Activated CD4-positive, alpha-beta T cell treated with anti-CD3 and anti-CD28 coated beads for 24 hours (primary cell): ENCODE measurements at regions not wholly inside any gene's neighbourhood (a gene's known extent, or its start where the extent isn't known, plus 50 kb on each side); places are given as distances from the start of the nearest gene placed in this dataset.
A peak's percentile ranks its signal among the peaks of the same experiment; 100 is the strongest.
"Not testable (repeated sequence)": the region's sequence is repeated elsewhere in the genome, so short reads cannot be mapped to it uniquely, and the experiment has no call there.

Experiments
- DNase-seq, 2 donors: peaks; one replicate each; pipeline ENCODE4 v3.0.0-alpha.2; 2020; ENCODE audit warnings: low read depth in 2 of 2

DNA sequence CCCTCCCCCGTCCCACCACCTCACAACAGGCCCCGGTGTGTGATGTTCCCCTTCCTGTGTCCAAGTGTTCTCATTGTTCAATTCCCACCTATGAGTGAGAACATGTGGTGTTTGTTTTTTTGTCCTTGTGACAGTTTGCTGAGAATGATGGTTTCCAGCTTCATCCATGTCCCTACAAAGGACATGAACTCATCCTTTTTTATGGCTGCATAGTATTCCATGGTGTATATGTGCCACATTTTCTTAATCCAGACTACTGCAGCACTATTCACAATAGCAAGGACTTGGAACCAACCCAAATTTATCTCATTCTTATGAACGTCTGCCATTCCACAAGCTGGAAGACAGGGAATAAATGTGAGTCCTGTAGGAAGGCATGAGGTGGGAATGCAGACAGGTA, 79.6 kb upstream of the SLC6A11 start:
- not testable (repeated sequence) for DNase-seq

DNA sequence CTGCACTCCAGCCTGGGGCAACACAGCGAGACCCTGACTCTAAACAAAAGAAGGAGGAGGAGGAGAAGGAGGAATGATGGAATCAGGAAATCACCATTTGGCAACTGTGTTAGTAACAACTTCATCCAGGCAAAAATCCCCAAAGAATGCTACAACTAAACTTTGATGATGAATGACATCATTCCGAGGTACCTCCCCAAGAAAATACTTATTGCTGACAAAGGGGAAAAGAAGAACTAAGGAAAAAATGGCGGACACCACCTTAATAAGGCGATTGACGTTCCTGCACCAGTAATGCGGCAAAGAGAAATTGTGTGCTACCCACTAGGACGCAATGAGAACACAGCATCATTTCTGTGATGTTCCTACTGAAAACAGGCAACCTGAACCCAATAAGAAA, 78.2 kb upstream of the SLC6A11 start:
- DNase-seq = no peak

- DNase-seq = peak; percentile 71 to 72
These were observed 77.2 kb upstream of the SLC6A11 start for GRCh38 chr3:10738688-10739372.

DNA sequence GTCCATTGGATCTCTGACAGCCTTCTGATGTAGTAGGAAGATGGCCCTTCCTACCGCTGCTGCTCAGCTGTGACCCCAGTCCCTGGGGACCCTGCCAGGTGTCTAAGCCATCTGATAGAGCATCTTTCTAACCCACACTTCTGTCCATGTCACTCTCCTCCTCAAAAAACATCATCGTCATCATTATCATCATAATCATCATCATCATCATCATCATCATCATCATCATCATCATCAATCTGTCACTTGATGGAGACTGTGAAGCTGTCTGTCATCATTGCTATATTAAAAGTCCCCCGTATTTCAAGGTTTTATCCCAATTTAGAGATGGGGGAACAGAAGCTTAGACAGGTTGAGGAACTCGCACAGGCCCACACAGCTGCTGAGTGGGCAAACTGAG, 75.1 kb upstream of the SLC6A11 start:
- no peak for DNase-seq

DNA sequence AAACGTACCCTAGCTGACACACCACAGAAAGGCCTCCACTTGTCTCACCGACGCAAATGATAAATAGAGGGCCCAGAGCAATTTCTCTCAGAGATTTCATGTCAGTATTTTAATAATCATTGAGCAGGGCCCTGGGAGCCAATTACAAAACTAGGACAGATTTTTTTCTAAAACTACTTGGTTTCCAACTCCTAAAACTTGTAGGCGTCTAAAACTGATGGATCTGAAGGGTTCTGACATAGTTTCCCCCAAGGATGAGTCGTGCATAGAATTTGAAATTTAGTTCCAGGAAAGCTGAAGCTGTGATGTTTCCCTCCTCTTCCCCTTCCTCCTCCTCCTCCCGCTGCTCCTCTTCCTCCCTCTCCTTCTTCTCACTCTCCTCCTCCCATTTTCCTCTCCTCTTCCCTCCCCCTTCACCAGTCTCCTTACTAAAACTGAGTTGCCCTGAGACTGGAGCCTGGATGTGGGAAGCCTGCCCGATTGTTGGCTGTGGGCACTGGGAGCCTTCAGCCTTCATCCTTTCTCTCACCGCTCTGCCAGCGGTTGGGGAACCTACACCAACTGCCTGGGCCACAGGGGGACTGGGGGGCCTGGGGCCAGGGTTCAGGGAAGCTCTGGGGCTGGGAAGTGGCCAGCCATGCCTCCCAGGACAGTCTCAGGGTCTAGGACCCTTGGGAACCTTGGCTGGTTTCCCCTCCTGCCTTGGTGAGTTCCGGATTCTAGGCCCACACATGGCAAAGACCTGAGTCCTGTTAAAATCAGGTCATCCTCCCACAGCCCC, 73.9 kb upstream of the SLC6A11 start:
- DNase-seq = no peak

DNA sequence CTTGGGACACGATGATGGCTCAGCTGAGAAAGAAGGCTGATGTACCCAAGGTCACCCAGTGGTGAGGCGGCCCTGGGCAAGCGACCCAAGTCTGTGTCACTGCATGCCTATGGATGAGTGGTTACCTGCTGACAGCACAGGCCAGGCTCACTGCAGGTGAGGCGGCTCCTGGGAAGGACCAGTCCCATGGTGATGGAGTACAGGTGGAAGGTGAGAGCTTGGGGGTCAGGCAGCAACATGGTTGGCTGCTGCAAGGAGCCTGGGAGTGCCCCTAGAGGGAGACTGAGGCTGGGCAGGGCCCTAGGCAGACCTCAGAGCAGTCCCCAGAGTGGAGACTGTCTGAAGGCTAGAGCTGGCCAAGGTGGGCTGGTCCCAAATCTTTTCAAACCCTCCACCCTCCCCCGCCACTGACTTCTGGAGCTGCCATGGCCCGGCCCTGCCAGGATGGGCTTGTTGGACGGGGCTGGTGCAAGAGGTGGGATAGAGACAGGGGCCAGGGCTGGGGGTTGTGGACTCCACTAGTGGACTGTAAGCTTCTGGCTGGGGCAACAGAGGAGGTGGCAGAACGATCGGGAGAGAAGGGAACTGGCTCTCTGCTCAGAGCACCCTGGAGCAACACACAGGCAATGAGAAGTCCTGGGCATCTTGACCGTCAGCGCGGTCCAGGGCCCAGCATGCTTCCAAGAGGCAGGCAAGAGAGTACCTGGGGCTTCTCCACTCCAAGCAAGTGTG, 72.5 kb upstream of the SLC6A11 start:
- DNase-seq = no peak

- DNase-seq = no peak
These were observed 71.9 kb upstream of the SLC6A11 start for GRCh38 chr3:10744098-10744465.

DNA sequence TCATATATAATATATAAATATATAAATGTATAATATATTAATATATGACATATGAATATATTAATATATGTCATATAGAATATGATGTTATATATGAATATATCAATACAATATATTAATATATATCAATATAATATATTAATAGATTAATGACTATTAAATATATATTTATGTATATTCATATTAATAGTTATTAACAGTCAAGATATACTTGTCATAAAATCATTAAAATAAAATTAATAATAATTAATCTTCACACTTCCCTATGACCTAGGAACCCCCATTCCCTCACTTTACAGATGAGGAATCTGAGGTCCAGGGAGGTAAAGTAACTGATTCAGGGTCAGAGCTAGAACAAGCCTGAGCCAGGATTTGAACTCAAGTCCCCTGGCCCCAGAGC, 70.6 kb upstream of the SLC6A11 start:
- no peak for DNase-seq

DNA sequence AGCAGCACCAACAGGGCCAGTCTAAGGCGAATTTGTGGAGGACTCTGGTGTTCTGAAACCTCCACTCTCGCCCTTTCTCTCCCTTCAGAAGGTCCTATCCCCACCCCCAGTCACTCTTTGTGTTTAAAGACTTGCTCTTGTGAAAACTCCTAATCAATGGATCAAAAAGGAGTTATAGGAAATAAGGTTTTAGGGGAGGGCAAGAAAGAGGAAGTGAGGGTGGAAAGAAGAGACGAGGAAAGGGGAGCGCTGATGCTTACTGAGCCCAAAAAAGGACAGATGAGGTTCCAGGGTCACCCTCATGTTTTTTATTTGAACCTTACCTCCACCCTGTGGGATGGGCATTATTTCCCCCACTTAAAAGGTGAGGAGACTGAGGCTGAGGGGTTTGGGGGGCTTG, 70.0 kb upstream of the SLC6A11 start:
- no peak for DNase-seq

DNA sequence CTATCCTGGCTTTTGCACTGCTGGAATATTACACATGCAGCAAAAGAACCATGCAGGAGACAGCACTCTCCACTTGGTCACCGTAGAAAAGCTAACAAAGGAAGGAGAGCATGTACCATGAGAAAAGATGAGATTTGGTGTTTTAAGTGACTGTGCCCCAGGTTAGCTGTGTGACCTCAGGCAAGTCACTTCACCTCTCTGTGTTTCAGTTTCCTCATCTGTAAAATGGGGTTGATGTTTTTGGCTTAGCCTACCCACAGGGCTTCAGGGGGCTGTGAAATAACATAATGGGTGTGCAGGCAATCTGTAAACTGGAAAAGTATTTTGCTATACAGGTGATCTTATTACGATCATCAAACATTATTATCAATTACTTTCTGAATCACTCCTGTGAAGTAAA, 69.3 kb upstream of the SLC6A11 start:
- DNase-seq = no peak

- no peak for DNase-seq
These were observed 68.7 kb upstream of the SLC6A11 start for GRCh38 chr3:10747341-10747740.

- no peak for DNase-seq
These were observed 68.0 kb upstream of the SLC6A11 start for GRCh38 chr3:10748040-10748439.

DNA sequence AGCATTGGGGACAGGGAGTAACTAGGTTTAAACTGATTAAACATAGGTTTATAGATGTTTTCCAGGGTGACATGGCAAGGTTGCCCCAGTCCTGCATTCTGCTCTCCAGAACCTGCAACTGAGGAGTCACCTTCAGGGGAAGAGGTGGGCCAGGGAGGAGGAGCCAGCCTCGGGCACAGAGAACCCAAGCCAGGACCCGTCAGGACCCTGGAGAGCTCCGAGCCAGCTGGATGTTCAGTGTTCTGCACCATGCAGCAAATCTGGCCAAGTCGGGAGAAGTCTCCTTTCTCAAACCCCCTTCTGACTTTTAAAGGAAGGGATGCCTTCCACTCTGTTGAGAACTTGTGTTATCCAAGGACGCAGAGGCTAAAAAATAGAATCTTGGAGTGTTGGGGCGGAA, 62.1 kb upstream of the SLC6A11 start:
- DNase-seq = peak in 1 of 2 donors; percentile 33

DNA sequence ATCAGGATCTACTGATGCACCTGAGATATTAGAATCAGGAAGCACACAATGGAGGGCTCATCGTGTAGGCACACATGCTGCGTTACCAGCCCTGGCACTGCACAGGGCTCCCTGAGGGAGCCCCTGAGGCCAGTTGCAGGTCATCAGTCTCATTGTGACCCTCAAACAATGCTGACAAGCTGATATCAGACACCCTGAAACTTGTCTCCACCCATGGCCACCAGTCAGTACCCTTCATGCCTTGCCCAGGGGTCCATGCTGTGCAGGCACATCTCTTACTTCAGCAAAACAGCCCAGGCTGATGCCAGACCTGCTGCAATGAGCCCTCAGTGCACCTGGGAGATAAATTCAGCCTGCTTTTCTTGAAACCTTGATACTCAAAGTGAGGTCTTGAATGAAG, 59.5 kb upstream of the SLC6A11 start:
- no peak for DNase-seq

DNA sequence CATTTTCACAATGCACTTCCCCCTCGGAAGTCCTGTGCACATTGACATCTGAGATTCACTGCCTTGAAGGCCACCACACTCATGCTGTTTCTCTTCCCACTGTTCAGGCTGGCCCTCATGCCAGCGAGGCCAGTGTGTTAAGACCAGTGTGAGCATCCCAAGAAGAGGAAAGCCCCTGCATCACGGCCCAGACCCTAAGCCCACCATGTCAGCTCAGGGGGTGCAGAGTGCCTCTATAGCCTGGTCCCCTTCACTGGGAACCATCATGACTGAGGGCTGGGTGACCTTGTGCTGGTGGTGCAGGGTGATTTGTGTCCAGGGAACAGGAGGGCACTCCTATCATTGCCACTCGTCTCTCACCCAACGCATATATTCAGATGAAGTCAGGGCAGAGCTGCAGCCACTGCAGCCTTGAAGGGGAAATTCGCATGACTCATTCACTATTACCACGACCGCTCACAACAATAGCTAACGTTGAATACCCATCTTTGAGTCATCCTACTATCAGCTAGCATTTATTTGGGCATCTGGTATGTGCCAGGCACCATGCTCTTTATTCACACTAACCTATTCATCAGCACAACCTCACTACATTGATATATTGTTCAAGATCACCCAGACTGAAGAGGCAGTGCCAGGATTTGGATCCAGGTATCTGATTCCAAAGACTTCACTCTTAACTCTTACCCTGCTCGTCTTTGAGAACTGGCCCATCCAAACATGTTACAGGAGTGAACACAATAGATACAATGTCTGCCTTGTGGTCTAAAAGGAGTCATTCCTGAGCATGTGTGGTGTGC, 58.8 kb upstream of the SLC6A11 start:
- DNase-seq = no peak

DNA sequence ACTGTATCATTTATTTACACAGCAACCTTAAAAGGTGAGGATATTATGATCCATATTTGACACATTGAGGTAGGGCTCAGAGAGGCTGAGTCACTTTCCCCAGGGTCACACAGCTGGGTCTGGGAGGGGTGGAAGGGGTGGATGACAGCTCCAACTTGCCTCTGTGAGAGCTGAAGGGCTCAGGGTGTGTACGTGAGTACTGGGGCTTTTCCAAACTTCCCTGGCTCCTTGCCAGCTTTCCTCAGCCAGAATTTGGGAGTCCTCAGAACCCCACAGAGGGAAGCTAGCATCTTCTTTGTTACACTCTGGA, 58.3 kb upstream of the SLC6A11 start:
- no peak for DNase-seq

DNA sequence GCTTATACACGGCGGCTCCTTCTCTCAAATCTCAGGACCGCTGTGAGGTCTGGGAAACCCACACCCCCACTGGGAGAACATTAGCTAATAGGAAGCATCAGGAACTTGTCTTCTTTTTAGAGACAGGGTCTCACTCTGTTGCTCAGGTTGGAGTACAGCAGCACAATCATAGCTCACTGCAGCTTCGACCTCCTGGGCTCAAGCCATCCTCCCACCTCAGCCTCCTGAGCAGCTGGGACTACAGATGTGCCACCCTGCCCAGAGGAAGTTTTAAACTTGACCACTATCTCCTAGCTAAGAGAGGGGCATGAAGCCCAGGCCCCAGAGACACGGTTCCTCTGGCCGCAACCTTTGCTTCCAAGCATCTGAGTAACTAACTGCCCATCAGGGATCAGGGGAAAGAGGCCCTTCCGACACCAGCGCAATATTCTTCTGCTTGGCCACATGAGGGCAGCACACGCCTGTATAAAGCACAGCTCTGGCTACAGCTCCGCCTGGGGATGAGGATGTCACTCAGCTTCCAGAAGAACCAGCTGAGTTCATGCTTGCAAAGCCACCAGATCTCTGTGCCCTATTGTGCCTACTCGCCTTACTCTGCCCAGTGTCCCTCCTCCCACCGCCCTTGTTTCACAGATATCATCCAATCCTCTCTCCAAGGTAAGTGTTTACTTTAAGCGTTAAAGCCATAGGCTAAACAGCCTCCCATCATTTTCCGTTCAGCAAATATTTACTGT, 57.6 kb upstream of the SLC6A11 start:
- peak; percentile 23 to 46 for DNase-seq

DNA sequence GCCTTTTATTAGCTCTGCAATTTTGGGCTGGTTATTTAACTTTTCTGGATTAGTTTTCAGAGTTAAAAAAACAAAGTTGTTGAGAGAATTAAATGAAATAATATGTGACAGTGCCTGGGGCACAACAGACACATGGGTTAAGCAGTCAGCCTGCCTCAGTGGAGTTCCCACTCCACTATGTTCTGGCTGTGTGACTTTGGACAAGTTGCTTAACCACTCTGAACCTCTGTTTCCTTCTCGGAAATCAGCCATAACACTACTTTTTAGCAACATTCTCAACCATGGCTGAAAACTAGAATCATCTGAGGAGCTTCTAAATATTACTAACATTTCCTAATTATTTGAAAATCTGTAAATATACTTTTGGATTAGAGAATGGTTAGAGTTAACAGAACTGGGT, 56.5 kb upstream of the SLC6A11 start:
- DNase-seq = no peak

GRCh38 chr3:10760199-10760598, 55.8 kb upstream of the SLC6A11 start:
- no peak for DNase-seq

GRCh38 chr3:10761583-10761982, 54.4 kb upstream of the SLC6A11 start:
- no peak for DNase-seq

- no peak for DNase-seq
These were observed 53.9 kb upstream of the SLC6A11 start for GRCh38 chr3:10762116-10762515.
